ENCODE measurements at regions not wholly inside any gene's neighbourhood (a gene's known extent, or its start where the extent isn't known, plus 50 kb on each side); places are given as distances from the start of the nearest gene placed in this dataset.

DNA sequence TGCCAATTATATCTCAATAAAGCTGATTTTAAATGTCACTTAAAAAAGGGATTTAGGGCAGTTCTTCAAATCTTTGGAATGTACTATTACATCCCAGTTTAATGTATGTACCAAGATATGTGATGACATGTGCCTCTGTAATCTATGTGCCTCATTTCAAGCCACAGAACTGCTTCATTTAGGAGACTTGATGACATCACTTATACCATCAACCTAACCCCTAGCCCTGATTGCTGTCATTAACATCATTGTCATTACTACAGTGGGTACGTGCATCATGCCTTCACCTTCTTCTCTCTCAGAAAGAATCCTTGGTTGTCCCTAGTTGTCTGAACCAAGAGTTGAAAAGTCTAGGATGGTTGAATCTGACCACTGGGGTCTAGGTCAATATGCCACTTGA is 134.3 kb upstream of the RAB11FIP2 start:
- FAIRE-seq (no peak), ATAC-seq (no peak), DNase-seq (ENCODE audit: extremely low read depth in 1 of 4, low spot score in 3 of 4) (no peak)
- H3K4me1 ChIP-seq (replicated peaks in 1 of 2; ENCODE audit: control insufficient read depth in 2 of 2, insufficient read depth in 2 of 2, low read length in 2 of 2), result no peaks in the 10 kb centered on the region
- H4K20me1 ChIP-seq (replicated peaks; ENCODE audit: control insufficient read depth, insufficient read depth, low read length), result no peaks in the 10 kb centered on the region
- H3K36me3 ChIP-seq (ENCODE audit: control insufficient read depth, insufficient read depth, low read length), result no peaks in the 10 kb centered on the region
- no peaks in the 10 kb centered on the region for H3K27me3 ChIP-seq (ENCODE audit: control insufficient read depth in 2 of 2, insufficient read depth in 2 of 2, low read length in 2 of 2)
- in situ Hi-C loops (cut with MboI) (no loop called here), intact Hi-C loops (cut with micrococcal nuclease) (no loop called here)
- no peak overlapping the region for H2AFZ ChIP-seq (ENCODE audit: low read depth, low read length)
- POLR2A ChIA-PET, result no interaction called here
- no TSS peak for BruUV-seq (replicated peaks)
- WGBS (ENCODE audit: insufficient coverage, low coverage, missing lambda C conversion rate), result no CpG with 5 or more reads among the region's 1 CpG
- no peaks in the 10 kb centered on the region for H3K9me1 ChIP-seq (ENCODE audit: control insufficient read depth, insufficient read depth, low read length)
- H3K4me2 ChIP-seq (ENCODE audit: insufficient read depth, low read length), result no peak overlapping the region
- no peak for TF ChIP-seq DPF2 (IDR thresholded peaks at IDR 0.05)
- H3K4me3 ChIP-seq, result no peak overlapping the region
- H3K79me2 ChIP-seq (ENCODE audit: control insufficient read depth, insufficient read depth, low read length), result no peaks in the 10 kb centered on the region
- no peak overlapping the region for H3K27ac ChIP-seq (ENCODE audit: extremely low read depth, low read depth, low read length)
- CTCF ChIA-PET (ENCODE audit: low intra/inter-chr PET ratio), result no interaction called here
- no peak overlapping the region for H3K9ac ChIP-seq (ENCODE audit: insufficient read depth in 1 of 2, low read depth in 2 of 2, low read length in 2 of 2)
- no peaks in the 10 kb centered on the region for H3K9me3 ChIP-seq (replicated peaks; ENCODE audit: control insufficient read depth, insufficient read depth, low read depth, low read length)

DNA sequence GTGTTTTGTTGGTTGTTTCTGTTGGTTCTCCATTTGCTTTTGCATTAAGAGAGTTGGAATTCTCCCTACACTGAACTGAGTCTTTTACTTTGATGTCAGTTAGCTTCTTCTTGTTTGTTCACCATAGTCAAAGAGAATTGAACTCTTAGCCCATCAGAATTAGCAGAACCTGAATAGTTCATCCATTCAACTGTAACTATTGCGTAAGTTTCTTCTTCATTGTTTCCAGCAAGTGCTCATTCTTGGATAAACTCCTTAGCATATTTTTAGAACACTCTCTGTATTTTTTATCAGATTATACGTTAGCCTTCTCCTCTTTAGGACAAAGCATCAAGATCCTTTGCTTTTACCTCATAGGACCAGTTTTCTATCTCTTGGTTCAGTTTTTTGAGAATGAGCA is 128.4 kb upstream of the RAB11FIP2 start:
- Histone ChIP-seq H3K9me3 (replicated peaks; ENCODE audit: control insufficient read depth, insufficient read depth, low read depth, low read length) (no peaks in the 10 kb centered on the region), H3K27ac (ENCODE audit: extremely low read depth, low read depth, low read length) (no peak overlapping the region), H3K4me2 (ENCODE audit: insufficient read depth, low read length) (no peak overlapping the region), H3K36me3 (ENCODE audit: control insufficient read depth, insufficient read depth, low read length) (no peaks in the 10 kb centered on the region), H3K79me2 (ENCODE audit: control insufficient read depth, insufficient read depth, low read length) (no peaks in the 10 kb centered on the region), H4K20me1 (replicated peaks; ENCODE audit: control insufficient read depth, insufficient read depth, low read length) (no peaks in the 10 kb centered on the region), H3K4me1 (replicated peaks in 1 of 2; ENCODE audit: control insufficient read depth in 2 of 2, insufficient read depth in 2 of 2, low read length in 2 of 2) (no peaks in the 10 kb centered on the region), H3K9me1 (ENCODE audit: control insufficient read depth, insufficient read depth, low read length) (no peaks in the 10 kb centered on the region), H3K9ac (ENCODE audit: insufficient read depth in 1 of 2, low read depth in 2 of 2, low read length in 2 of 2) (no peak overlapping the region), H3K27me3 (ENCODE audit: control insufficient read depth in 2 of 2, insufficient read depth in 2 of 2, low read length in 2 of 2) (no peaks in the 10 kb centered on the region), H3K4me3 (no peak overlapping the region), H2AFZ (ENCODE audit: low read depth, low read length) (no peak overlapping the region)
- TF ChIP-seq NCOA2 (IDR thresholded peaks at IDR 0.05; ENCODE audit: partially characterized antibody in 2 of 2), result no peak
- TF ChIP-seq ZNF263 (CRISPR knock-in tag; IDR thresholded peaks at IDR 0.05; ENCODE audit: borderline replicate concordance), result no peak
- no peak for TF ChIP-seq ZNF384 (IDR thresholded peaks at IDR 0.05; ENCODE audit: low read depth, low read length)
- TF ChIP-seq, protein P1, sequence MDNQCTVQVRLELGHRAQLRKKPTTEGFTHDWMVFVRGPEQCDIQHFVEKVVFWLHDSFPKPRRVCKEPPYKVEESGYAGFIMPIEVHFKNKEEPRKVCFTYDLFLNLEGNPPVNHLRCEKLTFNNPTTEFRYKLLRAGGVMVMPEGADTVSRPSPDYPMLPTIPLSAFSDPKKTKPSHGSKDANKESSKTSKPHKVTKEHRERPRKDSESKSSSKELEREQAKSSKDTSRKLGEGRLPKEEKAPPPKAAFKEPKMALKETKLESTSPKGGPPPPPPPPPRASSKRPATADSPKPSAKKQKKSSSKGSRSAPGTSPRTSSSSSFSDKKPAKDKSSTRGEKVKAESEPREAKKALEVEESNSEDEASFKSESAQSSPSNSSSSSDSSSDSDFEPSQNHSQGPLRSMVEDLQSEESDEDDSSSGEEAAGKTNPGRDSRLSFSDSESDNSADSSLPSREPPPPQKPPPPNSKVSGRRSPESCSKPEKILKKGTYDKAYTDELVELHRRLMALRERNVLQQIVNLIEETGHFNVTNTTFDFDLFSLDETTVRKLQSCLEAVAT (IDR thresholded peaks at IDR 0.05), result no peak
- TF ChIP-seq SUPT5H (IDR thresholded peaks at IDR 0.05), result no peak
- TF ChIP-seq, protein P2, sequence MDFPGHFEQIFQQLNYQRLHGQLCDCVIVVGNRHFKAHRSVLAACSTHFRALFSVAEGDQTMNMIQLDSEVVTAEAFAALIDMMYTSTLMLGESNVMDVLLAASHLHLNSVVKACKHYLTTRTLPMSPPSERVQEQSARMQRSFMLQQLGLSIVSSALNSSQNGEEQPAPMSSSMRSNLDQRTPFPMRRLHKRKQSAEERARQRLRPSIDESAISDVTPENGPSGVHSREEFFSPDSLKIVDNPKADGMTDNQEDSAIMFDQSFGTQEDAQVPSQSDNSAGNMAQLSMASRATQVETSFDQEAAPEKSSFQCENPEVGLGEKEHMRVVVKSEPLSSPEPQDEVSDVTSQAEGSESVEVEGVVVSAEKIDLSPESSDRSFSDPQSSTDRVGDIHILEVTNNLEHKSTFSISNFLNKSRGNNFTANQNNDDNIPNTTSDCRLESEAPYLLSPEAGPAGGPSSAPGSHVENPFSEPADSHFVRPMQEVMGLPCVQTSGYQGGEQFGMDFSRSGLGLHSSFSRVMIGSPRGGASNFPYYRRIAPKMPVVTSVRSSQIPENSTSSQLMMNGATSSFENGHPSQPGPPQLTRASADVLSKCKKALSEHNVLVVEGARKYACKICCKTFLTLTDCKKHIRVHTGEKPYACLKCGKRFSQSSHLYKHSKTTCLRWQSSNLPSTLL (IDR thresholded peaks at IDR 0.05), result no peak
- no peak for TF ChIP-seq FOXP1 (CRISPR knock-in tag; IDR thresholded peaks at IDR 0.05)
- TF ChIP-seq BRCA1 (IDR thresholded peaks at IDR 0.05), result no peak
- TF ChIP-seq BRCA1 (CRISPR knock-in tag; IDR thresholded peaks at IDR 0.05), result no peak
- TF ChIP-seq CHCHD3 (CRISPR knock-in tag; IDR thresholded peaks at IDR 0.05), result no peak
- TF ChIP-seq ARHGAP35 (IDR thresholded peaks at IDR 0.05; ENCODE audit: partially characterized antibody), result no peak
- FAIRE-seq (no peak), ATAC-seq (no peak), DNase-seq (ENCODE audit: extremely low read depth in 1 of 4, low spot score in 3 of 4) (no peak)
- CTCF ChIA-PET (ENCODE audit: low intra/inter-chr PET ratio), result no interaction called here
- WGBS (ENCODE audit: insufficient coverage, low coverage, missing lambda C conversion rate), result 0% methylated on average over 2 of the region's 2 CpGs
- in situ Hi-C loops (cut with MboI) (no loop called here), intact Hi-C loops (cut with micrococcal nuclease) (no loop called here)
- POLR2A ChIA-PET, result no interaction called here
- BruUV-seq (replicated peaks), result no TSS peak
